ENCODE measurements at regions not wholly inside any gene's neighbourhood (a gene's known extent, or its start where the extent isn't known, plus 50 kb on each side); places are given as distances from the start of the nearest gene placed in this dataset.
"Not testable (repeated sequence)": the region's sequence is repeated elsewhere in the genome, so short reads cannot be mapped to it uniquely, and the experiment has no call there.

- Histone ChIP-seq H3K27ac (ENCODE audit: low read depth, low read length) (no peak overlapping the region), H3K27me3 (ENCODE audit: control insufficient read depth, insufficient read depth, low read length) (no peaks in the 10 kb centered on the region), H3K4me1 (ENCODE audit: control insufficient read depth, insufficient read depth, low read length) (no peaks in the 10 kb centered on the region), H3K9me3 (ENCODE audit: control insufficient read depth, insufficient read depth, low read length) (no peaks in the 10 kb centered on the region), H3K4me3 (ENCODE audit: low read depth, low read length) (no peak overlapping the region), H3K36me3 (ENCODE audit: control insufficient read depth, insufficient read depth, low read length) (no peaks in the 10 kb centered on the region)
- WGBS (ENCODE audit: insufficient coverage), result no CpG with 5 or more reads among the region's 2 CpGs
- peak in 1 of 6 donors; percentile 27 for DNase-seq (ENCODE audit: low read depth in 4 of 6, low spot score in 6 of 6)
Measured at GRCh38 chr3:177855021-177855420, 657.7 kb upstream of the TBL1XR1 start.

- Histone ChIP-seq H3K27ac (ENCODE audit: low read depth, low read length) (no peak overlapping the region), H3K4me3 (ENCODE audit: low read depth, low read length) (no peak overlapping the region), H3K4me1 (ENCODE audit: control insufficient read depth, insufficient read depth, low read length) (no peaks in the 10 kb centered on the region), H3K36me3 (ENCODE audit: control insufficient read depth, insufficient read depth, low read length) (no peaks in the 10 kb centered on the region), H3K9me3 (ENCODE audit: control insufficient read depth, insufficient read depth, low read length) (peaks cover 6% of the 10 kb centered on the region), H3K27me3 (ENCODE audit: control insufficient read depth, insufficient read depth, low read length) (no peaks in the 10 kb centered on the region)
- 95% methylated on average over 8 of the region's 8 CpGs for WGBS (ENCODE audit: insufficient coverage)
- no peak for DNase-seq (ENCODE audit: low read depth in 4 of 6, low spot score in 6 of 6)
Measured at GRCh38 chr3:177860184-177860583, 662.9 kb upstream of the TBL1XR1 start.

- Histone ChIP-seq H3K36me3 (ENCODE audit: control insufficient read depth, insufficient read depth, low read length) (no peaks in the 10 kb centered on the region), H3K27me3 (ENCODE audit: control insufficient read depth, insufficient read depth, low read length) (no peaks in the 10 kb centered on the region), H3K27ac (ENCODE audit: low read depth, low read length) (no peak overlapping the region), H3K9me3 (ENCODE audit: control insufficient read depth, insufficient read depth, low read length) (peaks cover 6% of the 10 kb centered on the region), H3K4me1 (ENCODE audit: control insufficient read depth, insufficient read depth, low read length) (no peaks in the 10 kb centered on the region), H3K4me3 (ENCODE audit: low read depth, low read length) (no peak overlapping the region)
- DNase-seq (ENCODE audit: low read depth in 4 of 6, low spot score in 6 of 6), result no peak
Measured at GRCh38 chr3:177862962-177863491, 665.7 kb upstream of the TBL1XR1 start.

GRCh38 chr3:177871267-177871666 lies 665.0 kb upstream of the KCNMB2 start:
- H3K4me3 ChIP-seq (ENCODE audit: low read depth, low read length); H3K4me1 ChIP-seq (ENCODE audit: control insufficient read depth, insufficient read depth, low read length); H3K36me3 ChIP-seq (ENCODE audit: control insufficient read depth, insufficient read depth, low read length); DNase-seq (ENCODE audit: low read depth in 4 of 6, low spot score in 6 of 6); H3K27me3 ChIP-seq (ENCODE audit: control insufficient read depth, insufficient read depth, low read length); H3K9me3 ChIP-seq (ENCODE audit: control insufficient read depth, insufficient read depth, low read length); H3K27ac ChIP-seq (ENCODE audit: low read depth, low read length): not testable (repeated sequence)
- WGBS (ENCODE audit: insufficient coverage), result no CpG with 5 or more reads among the region's 3 CpGs

GRCh38 chr3:177878192-177878591 lies 658.0 kb upstream of the KCNMB2 start:
- no peak overlapping the region for H3K27ac ChIP-seq (ENCODE audit: low read depth, low read length)
- H3K27me3 ChIP-seq (ENCODE audit: control insufficient read depth, insufficient read depth, low read length), result no peaks in the 10 kb centered on the region
- H3K4me1 ChIP-seq (ENCODE audit: control insufficient read depth, insufficient read depth, low read length), result no peaks in the 10 kb centered on the region
- WGBS (ENCODE audit: insufficient coverage), result no CpG with 5 or more reads among the region's 3 CpGs
- no peak for DNase-seq (ENCODE audit: low read depth in 4 of 6, low spot score in 6 of 6)
- no peaks in the 10 kb centered on the region for H3K9me3 ChIP-seq (ENCODE audit: control insufficient read depth, insufficient read depth, low read length)
- no peaks in the 10 kb centered on the region for H3K36me3 ChIP-seq (ENCODE audit: control insufficient read depth, insufficient read depth, low read length)
- no peak overlapping the region for H3K4me3 ChIP-seq (ENCODE audit: low read depth, low read length)

GRCh38 chr3:177878957-177879356 lies 657.3 kb upstream of the KCNMB2 start:
- no peak overlapping the region for H3K4me3 ChIP-seq (ENCODE audit: low read depth, low read length)
- no peak overlapping the region for H3K27ac ChIP-seq (ENCODE audit: low read depth, low read length)
- H3K9me3 ChIP-seq (ENCODE audit: control insufficient read depth, insufficient read depth, low read length), result no peaks in the 10 kb centered on the region
- no CpG with 5 or more reads among the region's 4 CpGs for WGBS (ENCODE audit: insufficient coverage)
- no peaks in the 10 kb centered on the region for H3K27me3 ChIP-seq (ENCODE audit: control insufficient read depth, insufficient read depth, low read length)
- DNase-seq (ENCODE audit: low read depth in 4 of 6, low spot score in 6 of 6), result no peak
- no peaks in the 10 kb centered on the region for H3K36me3 ChIP-seq (ENCODE audit: control insufficient read depth, insufficient read depth, low read length)
- H3K4me1 ChIP-seq (ENCODE audit: control insufficient read depth, insufficient read depth, low read length), result no peaks in the 10 kb centered on the region

GRCh38 chr3:177881351-177881750 lies 654.9 kb upstream of the KCNMB2 start:
- no peaks in the 10 kb centered on the region for H3K27me3 ChIP-seq (ENCODE audit: control insufficient read depth, insufficient read depth, low read length)
- H3K36me3 ChIP-seq (ENCODE audit: control insufficient read depth, insufficient read depth, low read length), result no peaks in the 10 kb centered on the region
- no CpG with 5 or more reads among the region's 3 CpGs for WGBS (ENCODE audit: insufficient coverage)
- H3K4me1 ChIP-seq (ENCODE audit: control insufficient read depth, insufficient read depth, low read length), result no peaks in the 10 kb centered on the region
- H3K27ac ChIP-seq (ENCODE audit: low read depth, low read length), result no peak overlapping the region
- no peak overlapping the region for H3K4me3 ChIP-seq (ENCODE audit: low read depth, low read length)
- no peak for DNase-seq (ENCODE audit: low read depth in 4 of 6, low spot score in 6 of 6)
- H3K9me3 ChIP-seq (ENCODE audit: control insufficient read depth, insufficient read depth, low read length), result no peaks in the 10 kb centered on the region

- H3K4me1 ChIP-seq (ENCODE audit: control insufficient read depth, insufficient read depth, low read length), result no peaks in the 10 kb centered on the region
- no peaks in the 10 kb centered on the region for H3K36me3 ChIP-seq (ENCODE audit: control insufficient read depth, insufficient read depth, low read length)
- DNase-seq (ENCODE audit: low read depth in 4 of 6, low spot score in 6 of 6), result no peak
- H3K4me3 ChIP-seq (ENCODE audit: low read depth, low read length), result no peak overlapping the region
- WGBS (ENCODE audit: insufficient coverage), result no CpG with 5 or more reads among the region's 5 CpGs
- no peaks in the 10 kb centered on the region for H3K9me3 ChIP-seq (ENCODE audit: control insufficient read depth, insufficient read depth, low read length)
- H3K27ac ChIP-seq (ENCODE audit: low read depth, low read length), result no peak overlapping the region
- no peaks in the 10 kb centered on the region for H3K27me3 ChIP-seq (ENCODE audit: control insufficient read depth, insufficient read depth, low read length)
Measured at GRCh38 chr3:177882124-177882648, 654.0 kb upstream of the KCNMB2 start.

- Histone ChIP-seq H3K36me3 (ENCODE audit: control insufficient read depth, insufficient read depth, low read length) (no peaks in the 10 kb centered on the region), H3K27ac (ENCODE audit: low read depth, low read length) (no peak overlapping the region), H3K4me1 (ENCODE audit: control insufficient read depth, insufficient read depth, low read length) (no peaks in the 10 kb centered on the region), H3K27me3 (ENCODE audit: control insufficient read depth, insufficient read depth, low read length) (no peaks in the 10 kb centered on the region), H3K4me3 (ENCODE audit: low read depth, low read length) (no peak overlapping the region), H3K9me3 (ENCODE audit: control insufficient read depth, insufficient read depth, low read length) (no peaks in the 10 kb centered on the region)
- peak in 1 of 6 donors; percentile 66 for DNase-seq (ENCODE audit: low read depth in 4 of 6, low spot score in 6 of 6)
- 35% methylated on average over 2 of the region's 2 CpGs for WGBS (ENCODE audit: insufficient coverage)
Measured at GRCh38 chr3:177883091-177883490, 653.1 kb upstream of the KCNMB2 start.

- Histone ChIP-seq H3K36me3 (ENCODE audit: control insufficient read depth, insufficient read depth, low read length) (no peaks in the 10 kb centered on the region), H3K4me1 (ENCODE audit: control insufficient read depth, insufficient read depth, low read length) (no peaks in the 10 kb centered on the region), H3K9me3 (ENCODE audit: control insufficient read depth, insufficient read depth, low read length) (no peaks in the 10 kb centered on the region), H3K27ac (ENCODE audit: low read depth, low read length) (no peak overlapping the region), H3K4me3 (ENCODE audit: low read depth, low read length) (no peak overlapping the region), H3K27me3 (ENCODE audit: control insufficient read depth, insufficient read depth, low read length) (no peaks in the 10 kb centered on the region)
- DNase-seq (ENCODE audit: low read depth in 4 of 6, low spot score in 6 of 6), result no peak
- WGBS (ENCODE audit: insufficient coverage), result no CpG with 5 or more reads among the region's 1 CpG
Measured at GRCh38 chr3:177883957-177884356, 652.3 kb upstream of the KCNMB2 start.
